ENCODE measurements at regions not wholly inside any gene's neighbourhood (a gene's known extent, or its start where the extent isn't known, plus 50 kb on each side); places are given as distances from the start of the nearest gene placed in this dataset.

DNA sequence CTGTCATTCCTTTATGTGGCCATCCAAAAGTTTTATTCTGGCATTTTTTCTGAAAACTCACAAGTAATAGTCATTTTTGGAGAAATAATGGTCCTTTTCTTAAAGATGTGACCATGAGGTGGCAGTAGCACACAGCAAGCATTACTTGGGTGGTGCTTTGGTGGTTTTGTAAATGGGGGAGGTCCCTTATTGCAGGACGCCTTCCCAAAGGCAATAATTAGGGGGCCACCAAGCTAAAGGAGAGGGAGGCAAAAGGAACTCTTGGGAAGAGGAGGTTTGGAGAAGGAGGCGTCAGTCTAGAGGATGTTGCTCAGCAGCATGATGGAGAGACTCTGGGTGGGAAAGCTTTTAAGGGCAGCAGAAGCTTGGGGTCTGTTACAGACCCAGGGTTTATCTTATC lies 422.6 kb upstream of the MMS22L start:
- no peaks in the 10 kb centered on the region for H3K9me3 ChIP-seq (ENCODE audit: control insufficient read depth, insufficient read depth, low read length)
- POLR2A ChIA-PET: no interaction called here
- no peak overlapping the region for H3K4me3 ChIP-seq (ENCODE audit: low read depth, low read length)
- H3K27ac ChIP-seq (ENCODE audit: low read depth, low read length): no peak overlapping the region
- H3K27me3 ChIP-seq (ENCODE audit: control insufficient read depth, insufficient read depth, low read length): no peaks in the 10 kb centered on the region
- DNase-seq (ENCODE audit: low read depth, low spot score): no peak
- TF ChIP-seq, protein P1, sequence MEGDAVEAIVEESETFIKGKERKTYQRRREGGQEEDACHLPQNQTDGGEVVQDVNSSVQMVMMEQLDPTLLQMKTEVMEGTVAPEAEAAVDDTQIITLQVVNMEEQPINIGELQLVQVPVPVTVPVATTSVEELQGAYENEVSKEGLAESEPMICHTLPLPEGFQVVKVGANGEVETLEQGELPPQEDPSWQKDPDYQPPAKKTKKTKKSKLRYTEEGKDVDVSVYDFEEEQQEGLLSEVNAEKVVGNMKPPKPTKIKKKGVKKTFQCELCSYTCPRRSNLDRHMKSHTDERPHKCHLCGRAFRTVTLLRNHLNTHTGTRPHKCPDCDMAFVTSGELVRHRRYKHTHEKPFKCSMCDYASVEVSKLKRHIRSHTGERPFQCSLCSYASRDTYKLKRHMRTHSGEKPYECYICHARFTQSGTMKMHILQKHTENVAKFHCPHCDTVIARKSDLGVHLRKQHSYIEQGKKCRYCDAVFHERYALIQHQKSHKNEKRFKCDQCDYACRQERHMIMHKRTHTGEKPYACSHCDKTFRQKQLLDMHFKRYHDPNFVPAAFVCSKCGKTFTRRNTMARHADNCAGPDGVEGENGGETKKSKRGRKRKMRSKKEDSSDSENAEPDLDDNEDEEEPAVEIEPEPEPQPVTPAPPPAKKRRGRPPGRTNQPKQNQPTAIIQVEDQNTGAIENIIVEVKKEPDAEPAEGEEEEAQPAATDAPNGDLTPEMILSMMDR (IDR thresholded peaks at IDR 0.05; ENCODE audit: low read depth, low read length): peak; percentile 32; the same call in 1 of the 2 replicates
- CTCF ChIA-PET: interaction anchor here (0.7 kb wide), 1 partner anchor 220 kb away, joined by 3 read pairs; no protein-coding TSS in a partner anchor

DNA sequence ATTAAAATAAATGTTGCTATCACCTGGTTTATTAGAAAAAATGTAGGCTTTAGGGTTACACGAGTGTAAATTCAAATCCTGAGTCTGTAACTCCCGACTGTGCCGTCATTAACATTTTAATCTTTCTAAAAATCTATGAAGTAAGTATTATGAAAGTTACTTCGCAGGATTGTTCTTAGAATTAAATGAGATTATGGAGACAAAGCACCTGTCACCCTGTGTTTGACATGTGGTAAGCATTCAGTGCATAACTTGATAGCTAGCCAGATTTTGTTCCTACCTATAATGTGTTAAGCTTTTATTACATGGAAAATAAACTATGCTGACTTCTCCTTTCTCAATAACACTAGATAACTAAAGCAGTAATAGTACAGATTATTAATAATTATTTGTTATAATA lies 429.7 kb upstream of the MMS22L start:
- ChIA-PET CTCF (no interaction called here), POLR2A (no interaction called here)
- no peak overlapping the region for H3K27ac ChIP-seq (ENCODE audit: low read depth, low read length)
- H3K4me3 ChIP-seq (ENCODE audit: low read depth, low read length): no peak overlapping the region
- TF ChIP-seq, protein P1 (IDR thresholded peaks at IDR 0.05; ENCODE audit: low read depth, low read length): no peak
- no peak for DNase-seq (ENCODE audit: low read depth, low spot score)
- no peaks in the 10 kb centered on the region for H3K27me3 ChIP-seq (ENCODE audit: control insufficient read depth, insufficient read depth, low read length)
- H3K9me3 ChIP-seq (ENCODE audit: control insufficient read depth, insufficient read depth, low read length): no peaks in the 10 kb centered on the region

DNA sequence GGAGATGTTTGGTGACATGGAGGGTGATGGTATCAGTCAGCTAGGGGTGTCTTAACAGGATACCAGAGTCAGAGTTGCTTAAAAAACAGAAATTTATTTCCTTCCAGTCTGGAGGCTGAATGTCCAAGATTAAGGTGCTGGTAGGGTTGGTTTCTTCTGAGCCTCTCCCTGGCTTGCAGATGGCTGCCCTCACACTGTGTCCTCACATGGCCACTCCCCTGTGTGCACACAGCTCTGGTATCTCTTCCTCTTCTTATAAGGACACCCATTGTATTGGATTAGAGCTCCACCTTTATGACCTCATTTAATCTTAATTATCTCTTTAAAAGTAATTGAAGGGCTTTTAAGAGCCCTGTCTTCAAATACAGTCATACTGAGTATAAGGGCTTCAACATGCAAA lies 431.8 kb upstream of the MMS22L start:
- no peak for DNase-seq (ENCODE audit: low read depth, low spot score)
- H3K27ac ChIP-seq (ENCODE audit: low read depth, low read length): no peak overlapping the region
- no peak overlapping the region for H3K4me3 ChIP-seq (ENCODE audit: low read depth, low read length)
- H3K9me3 ChIP-seq (ENCODE audit: control insufficient read depth, insufficient read depth, low read length): no peaks in the 10 kb centered on the region
- TF ChIP-seq, protein P1 (IDR thresholded peaks at IDR 0.05; ENCODE audit: low read depth, low read length): no peak
- CTCF ChIA-PET: no interaction called here
- H3K27me3 ChIP-seq (ENCODE audit: control insufficient read depth, insufficient read depth, low read length): no peaks in the 10 kb centered on the region
- POLR2A ChIA-PET: interaction anchor here (0.6 kb wide), 1 partner anchor 45 kb away, joined by 3 read pairs; no protein-coding TSS in a partner anchor

DNA sequence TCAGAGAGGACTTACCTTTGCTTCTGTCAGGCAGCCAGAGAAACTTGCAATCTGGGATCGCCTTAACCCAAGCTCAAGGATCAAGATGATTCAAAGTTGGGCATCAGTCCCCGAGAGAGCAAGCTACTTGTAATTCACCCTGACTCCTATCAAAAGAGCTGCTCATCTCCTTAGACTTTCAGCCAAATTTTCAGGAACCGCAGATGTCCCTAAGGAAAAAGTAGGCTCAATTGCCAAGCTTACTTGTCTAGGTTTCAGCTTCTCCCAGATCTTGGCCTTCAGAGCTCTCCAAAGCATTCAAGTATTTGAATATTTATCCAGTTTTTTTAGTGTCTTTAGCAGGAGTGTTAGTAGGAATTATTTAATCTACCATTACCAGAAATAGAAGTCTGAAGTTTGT lies 434.1 kb upstream of the MMS22L start:
- TF ChIP-seq, protein P1 (IDR thresholded peaks at IDR 0.05; ENCODE audit: low read depth, low read length): no peak
- Histone ChIP-seq H3K27me3 (ENCODE audit: control insufficient read depth, insufficient read depth, low read length) (no peaks in the 10 kb centered on the region), H3K27ac (ENCODE audit: low read depth, low read length) (no peak overlapping the region), H3K4me3 (ENCODE audit: low read depth, low read length) (no peak overlapping the region), H3K9me3 (ENCODE audit: control insufficient read depth, insufficient read depth, low read length) (no peaks in the 10 kb centered on the region)
- CTCF ChIA-PET: no interaction called here
- POLR2A ChIA-PET: no interaction called here
- no peak for DNase-seq (ENCODE audit: low read depth, low spot score)

DNA sequence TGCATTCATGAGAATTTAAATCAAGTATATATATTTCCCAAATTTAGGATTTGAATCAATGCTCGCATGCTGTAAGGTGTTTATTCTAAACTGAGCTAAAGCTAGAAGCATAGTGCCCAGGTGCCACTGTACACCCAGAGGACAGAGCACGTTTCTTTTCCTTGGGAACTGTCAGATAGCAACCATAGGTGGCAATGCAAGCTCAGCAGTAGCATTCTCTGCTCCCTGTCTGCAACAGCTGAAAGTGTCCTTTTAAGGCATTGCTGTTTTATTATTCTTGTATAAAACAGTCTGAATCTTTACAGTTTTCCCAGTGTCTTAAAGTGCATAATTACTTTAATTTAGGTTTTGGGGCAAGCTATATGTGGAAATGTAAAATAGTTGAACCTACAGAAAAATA lies 443.4 kb upstream of the MMS22L start:
- H3K27ac ChIP-seq (ENCODE audit: low read depth, low read length): no peak overlapping the region
- CTCF ChIA-PET: no interaction called here
- no peak overlapping the region for H3K4me3 ChIP-seq (ENCODE audit: low read depth, low read length)
- TF ChIP-seq, protein P1 (IDR thresholded peaks at IDR 0.05; ENCODE audit: low read depth, low read length): no peak
- no peak for DNase-seq (ENCODE audit: low read depth, low spot score)
- H3K27me3 ChIP-seq (ENCODE audit: control insufficient read depth, insufficient read depth, low read length): no peaks in the 10 kb centered on the region
- POLR2A ChIA-PET: no interaction called here
- H3K9me3 ChIP-seq (ENCODE audit: control insufficient read depth, insufficient read depth, low read length): no peaks in the 10 kb centered on the region

Measured in AG04450 (cell line).